ENCODE measurements at regions not wholly inside any gene's neighbourhood (a gene's known extent, or its start where the extent isn't known, plus 50 kb on each side); places are given as distances from the start of the nearest gene placed in this dataset.

GRCh38 chr16:65776639-65777183 is 589.8 kb upstream of the CDH5 start:
- no peak overlapping the region for H2AFZ ChIP-seq (ENCODE audit: low read length)
- H3K27ac ChIP-seq (ENCODE audit: low read length): no peak overlapping the region
- no peaks in the 10 kb centered on the region for H3K79me2 ChIP-seq (ENCODE audit: low read length)
- H3K4me3 ChIP-seq (ENCODE audit: low read length): no peak overlapping the region
- no peak overlapping the region for H3K9ac ChIP-seq (ENCODE audit: low read length)
- no peaks in the 10 kb centered on the region for H3K27me3 ChIP-seq (ENCODE audit: low read length)
- H3K36me3 ChIP-seq (ENCODE audit: insufficient read depth, low read length): no peaks in the 10 kb centered on the region
- no peaks in the 10 kb centered on the region for H3K4me1 ChIP-seq (ENCODE audit: low read length)
- no peaks in the 10 kb centered on the region for H4K20me1 ChIP-seq (ENCODE audit: insufficient read depth, low read depth, low read length)
- DNase-seq: no peak
- no peak overlapping the region for H3K4me2 ChIP-seq (ENCODE audit: low read depth, low read length, poor library complexity, severe bottlenecking)
- H3K9me3 ChIP-seq (ENCODE audit: low read length): no peaks in the 10 kb centered on the region
- no peaks in the 10 kb centered on the region for H3K9me2 ChIP-seq (replicated peaks; ENCODE audit: insufficient read depth, low read length)

GRCh38 chr16:65775829-65776228 is 590.7 kb upstream of the CDH5 start:
- Histone ChIP-seq H4K20me1 (ENCODE audit: insufficient read depth, low read depth, low read length) (no peaks in the 10 kb centered on the region), H3K27ac (ENCODE audit: low read length) (no peak overlapping the region), H2AFZ (ENCODE audit: low read length) (no peak overlapping the region), H3K4me2 (ENCODE audit: low read depth, low read length, poor library complexity, severe bottlenecking) (no peak overlapping the region), H3K27me3 (ENCODE audit: low read length) (no peaks in the 10 kb centered on the region), H3K4me3 (ENCODE audit: low read length) (no peak overlapping the region), H3K4me1 (ENCODE audit: low read length) (no peaks in the 10 kb centered on the region), H3K9me3 (ENCODE audit: low read length) (0 out of 2 replicates have a peak, but pooled peaks cover 1% of the 10 kb centered on the region), H3K36me3 (ENCODE audit: insufficient read depth, low read length) (no peaks in the 10 kb centered on the region), H3K9ac (ENCODE audit: low read length) (no peak overlapping the region), H3K9me2 (replicated peaks; ENCODE audit: insufficient read depth, low read length) (no peaks in the 10 kb centered on the region), H3K79me2 (ENCODE audit: low read length) (no peaks in the 10 kb centered on the region)
- no peak for DNase-seq

GRCh38 chr16:65774350-65774749 is 592.1 kb upstream of the CDH5 start:
- Histone ChIP-seq H3K4me2 (ENCODE audit: low read depth, low read length, poor library complexity, severe bottlenecking) (no peak overlapping the region), H3K79me2 (ENCODE audit: low read length) (no peaks in the 10 kb centered on the region), H3K4me3 (ENCODE audit: low read length) (no peak overlapping the region), H3K4me1 (ENCODE audit: low read length) (no peaks in the 10 kb centered on the region), H3K27ac (ENCODE audit: low read length) (no peak overlapping the region), H4K20me1 (ENCODE audit: insufficient read depth, low read depth, low read length) (no peaks in the 10 kb centered on the region), H3K9ac (ENCODE audit: low read length) (no peak overlapping the region), H3K9me2 (replicated peaks; ENCODE audit: insufficient read depth, low read length) (no peaks in the 10 kb centered on the region), H3K27me3 (ENCODE audit: low read length) (no peaks in the 10 kb centered on the region), H3K9me3 (ENCODE audit: low read length) (peaks cover 9% of the 10 kb centered on the region; the same call in 1 of the 2 replicates), H2AFZ (ENCODE audit: low read length) (no peak overlapping the region), H3K36me3 (ENCODE audit: insufficient read depth, low read length) (no peaks in the 10 kb centered on the region)
- no peak for DNase-seq

- Histone ChIP-seq H2AFZ (ENCODE audit: low read length) (no peak overlapping the region), H3K4me2 (ENCODE audit: low read depth, low read length, poor library complexity, severe bottlenecking) (no peak overlapping the region)
- DNase-seq: no peak
Measured at GRCh38 chr16:65773301-65773874, 593.1 kb upstream of the CDH5 start.

GRCh38 chr16:65772134-65772732 is 594.3 kb upstream of the CDH5 start:
- H3K27ac ChIP-seq (ENCODE audit: low read length): no peak overlapping the region
- H4K20me1 ChIP-seq (ENCODE audit: insufficient read depth, low read depth, low read length): no peaks in the 10 kb centered on the region
- H3K36me3 ChIP-seq (ENCODE audit: insufficient read depth, low read length): no peaks in the 10 kb centered on the region
- no peak overlapping the region for H3K4me3 ChIP-seq (ENCODE audit: low read length)
- H3K9ac ChIP-seq (ENCODE audit: low read length): no peak overlapping the region
- no peaks in the 10 kb centered on the region for H3K9me2 ChIP-seq (replicated peaks; ENCODE audit: insufficient read depth, low read length)
- H2AFZ ChIP-seq (ENCODE audit: low read length): no peak overlapping the region
- H3K79me2 ChIP-seq (ENCODE audit: low read length): no peaks in the 10 kb centered on the region
- H3K27me3 ChIP-seq (ENCODE audit: low read length): no peaks in the 10 kb centered on the region
- no peak overlapping the region for H3K4me2 ChIP-seq (ENCODE audit: low read depth, low read length, poor library complexity, severe bottlenecking)
- H3K9me3 ChIP-seq (ENCODE audit: low read length): peaks cover 9% of the 10 kb centered on the region; the same call in 1 of the 2 replicates
- DNase-seq: no peak
- no peaks in the 10 kb centered on the region for H3K4me1 ChIP-seq (ENCODE audit: low read length)

More at GRCh38 chr16:65773301-65773874, 593.1 kb upstream of the CDH5 start:
- no peaks in the 10 kb centered on the region for H3K36me3 ChIP-seq (ENCODE audit: insufficient read depth, low read length)
- H3K4me1 ChIP-seq (ENCODE audit: low read length): no peaks in the 10 kb centered on the region
- no peaks in the 10 kb centered on the region for H4K20me1 ChIP-seq (ENCODE audit: insufficient read depth, low read depth, low read length)
- peaks cover 9% of the 10 kb centered on the region; the same call in 1 of the 2 replicates for H3K9me3 ChIP-seq (ENCODE audit: low read length)
- no peaks in the 10 kb centered on the region for H3K27me3 ChIP-seq (ENCODE audit: low read length)
- H3K4me3 ChIP-seq (ENCODE audit: low read length): no peak overlapping the region
- no peak overlapping the region for H3K27ac ChIP-seq (ENCODE audit: low read length)
- no peaks in the 10 kb centered on the region for H3K9me2 ChIP-seq (replicated peaks; ENCODE audit: insufficient read depth, low read length)
- no peak overlapping the region for H3K9ac ChIP-seq (ENCODE audit: low read length)
- no peaks in the 10 kb centered on the region for H3K79me2 ChIP-seq (ENCODE audit: low read length)

GRCh38 chr16:65771707-65772106 is 594.8 kb upstream of the CDH5 start:
- Histone ChIP-seq H3K4me3 (ENCODE audit: low read length) (no peak overlapping the region), H3K9me2 (replicated peaks; ENCODE audit: insufficient read depth, low read length) (no peaks in the 10 kb centered on the region)

GRCh38 chr16:65770752-65771151 is 595.7 kb upstream of the CDH5 start:
- H3K27me3 ChIP-seq (ENCODE audit: low read length): no peaks in the 10 kb centered on the region

More at GRCh38 chr16:65771707-65772106, 594.8 kb upstream of the CDH5 start:
- Histone ChIP-seq H3K27ac (ENCODE audit: low read length) (no peak overlapping the region), H3K36me3 (ENCODE audit: insufficient read depth, low read length) (no peaks in the 10 kb centered on the region), H3K4me1 (ENCODE audit: low read length) (no peaks in the 10 kb centered on the region), H3K9me3 (ENCODE audit: low read length) (peaks cover 9% of the 10 kb centered on the region; the same call in 1 of the 2 replicates), H2AFZ (ENCODE audit: low read length) (no peak overlapping the region), H3K4me2 (ENCODE audit: low read depth, low read length, poor library complexity, severe bottlenecking) (no peak overlapping the region), H3K79me2 (ENCODE audit: low read length) (no peaks in the 10 kb centered on the region), H3K27me3 (ENCODE audit: low read length) (no peaks in the 10 kb centered on the region), H3K9ac (ENCODE audit: low read length) (no peak overlapping the region), H4K20me1 (ENCODE audit: insufficient read depth, low read depth, low read length) (no peaks in the 10 kb centered on the region)
- no peak for DNase-seq

GRCh38 chr16:65769776-65770438 is 596.6 kb upstream of the CDH5 start:
- no peak overlapping the region for H3K4me2 ChIP-seq (ENCODE audit: low read depth, low read length, poor library complexity, severe bottlenecking)
- H3K27ac ChIP-seq (ENCODE audit: low read length): no peak overlapping the region
- no peaks in the 10 kb centered on the region for H3K79me2 ChIP-seq (ENCODE audit: low read length)

More at GRCh38 chr16:65770752-65771151, 595.7 kb upstream of the CDH5 start:
- Histone ChIP-seq H3K79me2 (ENCODE audit: low read length) (no peaks in the 10 kb centered on the region), H3K9me2 (replicated peaks; ENCODE audit: insufficient read depth, low read length) (no peaks in the 10 kb centered on the region), H3K4me3 (ENCODE audit: low read length) (no peak overlapping the region), H3K36me3 (ENCODE audit: insufficient read depth, low read length) (no peaks in the 10 kb centered on the region), H4K20me1 (ENCODE audit: insufficient read depth, low read depth, low read length) (no peaks in the 10 kb centered on the region), H2AFZ (ENCODE audit: low read length) (no peak overlapping the region), H3K4me1 (ENCODE audit: low read length) (no peaks in the 10 kb centered on the region), H3K4me2 (ENCODE audit: low read depth, low read length, poor library complexity, severe bottlenecking) (no peak overlapping the region), H3K9ac (ENCODE audit: low read length) (no peak overlapping the region), H3K27ac (ENCODE audit: low read length) (no peak overlapping the region), H3K9me3 (ENCODE audit: low read length) (peaks cover 9% of the 10 kb centered on the region; the same call in 1 of the 2 replicates)
- no peak for DNase-seq

More at GRCh38 chr16:65769776-65770438, 596.6 kb upstream of the CDH5 start:
- Histone ChIP-seq H3K9me3 (ENCODE audit: low read length) (peaks cover 9% of the 10 kb centered on the region; the same call in 1 of the 2 replicates), H3K9ac (ENCODE audit: low read length) (no peak overlapping the region), H3K36me3 (ENCODE audit: insufficient read depth, low read length) (no peaks in the 10 kb centered on the region), H3K27me3 (ENCODE audit: low read length) (no peaks in the 10 kb centered on the region), H3K4me3 (ENCODE audit: low read length) (no peak overlapping the region), H3K4me1 (ENCODE audit: low read length) (no peaks in the 10 kb centered on the region), H3K9me2 (replicated peaks; ENCODE audit: insufficient read depth, low read length) (no peaks in the 10 kb centered on the region), H2AFZ (ENCODE audit: low read length) (no peak overlapping the region), H4K20me1 (ENCODE audit: insufficient read depth, low read depth, low read length) (no peaks in the 10 kb centered on the region)
- DNase-seq: no peak

All from Karpas-422 (cell line).